HG02885 (cell line): ENCODE measurements at regions not wholly inside any gene's neighbourhood (a gene's known extent, or its start where the extent isn't known, plus 50 kb on each side); places are given as distances from the start of the nearest gene placed in this dataset.
"Not testable (repeated sequence)": the region's sequence is repeated elsewhere in the genome, so short reads cannot be mapped to it uniquely, and the experiment has no call there.

Source experiments
- ATAC-seq: cut with Tn5 transposase; IDR thresholded peaks from one replicate; pipeline ENCODE4 v1.9.1; 2021; ENCODE audit warnings: mild to moderate bottlenecking; ENCODE audit not compliant: unreplicated experiment, poor library complexity

DNA sequence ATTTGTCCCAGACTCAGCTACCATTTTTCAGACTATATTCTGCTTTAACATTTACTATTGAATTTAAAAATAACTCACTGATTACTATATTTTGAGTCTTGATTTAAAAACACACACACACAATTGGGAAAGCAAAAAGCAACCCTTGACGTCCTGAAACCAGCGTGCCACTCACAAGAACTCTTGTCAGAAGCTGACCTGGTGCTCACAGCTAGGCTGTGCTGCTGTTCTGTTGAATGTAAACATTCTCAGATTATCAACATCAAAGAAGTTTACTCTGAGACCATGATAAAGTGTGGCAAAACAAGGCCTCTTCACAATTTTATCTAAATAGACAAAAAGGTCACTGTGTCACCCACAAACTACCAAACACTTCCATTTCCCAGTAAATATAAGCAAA lies 62.6 kb upstream of the CACNA2D1 start:
- ATAC-seq, result no peak

DNA sequence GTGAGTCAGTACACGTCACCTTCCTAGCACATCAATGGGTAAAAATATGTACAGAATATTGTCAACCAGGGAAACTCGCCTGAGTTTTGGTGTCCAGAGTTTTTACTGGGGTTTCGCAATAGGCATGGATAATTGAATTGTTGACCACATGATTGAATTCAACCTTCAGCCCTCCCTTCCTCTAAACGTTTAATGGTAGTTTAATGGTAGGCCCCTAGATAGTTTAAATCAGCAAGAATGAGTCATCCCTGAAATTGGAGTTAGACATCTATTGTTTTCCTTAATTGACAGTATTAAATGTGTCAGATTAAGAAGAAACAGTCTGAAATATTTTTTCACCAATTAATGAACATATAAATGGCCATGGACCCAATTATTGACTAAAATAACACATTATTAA lies 57.8 kb upstream of the CACNA2D1 start:
- ATAC-seq, result no peak

DNA sequence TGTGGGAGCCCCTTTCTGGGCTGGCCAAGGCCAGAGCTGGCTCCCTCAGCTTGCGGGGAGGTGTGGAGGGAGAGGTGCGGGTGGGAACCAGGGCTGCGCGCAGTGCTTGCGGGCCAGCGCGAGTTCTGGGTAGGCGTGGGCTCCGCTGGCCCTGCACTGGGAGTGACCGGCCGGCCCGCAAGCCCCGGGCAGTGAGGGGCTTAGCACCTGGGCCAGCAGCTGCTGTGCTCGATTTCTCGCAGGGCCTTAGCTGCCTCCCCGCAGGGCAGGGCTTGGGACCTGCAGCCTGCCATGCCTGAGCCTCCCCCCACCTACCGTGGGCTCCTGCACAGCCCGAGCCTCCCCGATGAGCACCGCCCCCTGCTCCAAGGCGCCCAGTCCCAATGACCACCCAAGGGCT lies 56.0 kb upstream of the CACNA2D1 start:
- ATAC-seq, result not testable (repeated sequence)

DNA sequence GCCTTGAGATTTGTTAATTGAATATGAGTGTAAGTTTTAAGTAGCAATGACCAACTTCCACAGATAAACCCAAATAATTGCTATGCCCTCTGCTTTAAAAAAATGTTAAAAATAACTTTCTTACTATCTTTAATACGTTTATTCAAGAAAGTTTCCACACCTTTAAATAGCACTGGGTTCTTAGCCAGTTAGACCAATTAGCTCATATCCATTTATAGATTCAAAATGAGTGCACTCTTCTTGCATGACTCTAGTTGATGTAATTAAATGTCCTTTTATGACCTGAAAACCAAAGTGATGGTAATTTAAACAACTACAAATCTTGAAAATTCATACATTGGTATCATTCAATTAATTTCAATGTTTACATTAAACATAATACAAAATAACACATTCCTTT lies 50.8 kb upstream of the CACNA2D1 start:
- ATAC-seq, result no peak
